GM12891 (cell line): ENCODE measurements at regions not wholly inside any gene's neighbourhood (a gene's known extent, or its start where the extent isn't known, plus 50 kb on each side); places are given as distances from the start of the nearest gene placed in this dataset.
"Not testable (repeated sequence)": the region's sequence is repeated elsewhere in the genome, so short reads cannot be mapped to it uniquely, and the experiment has no call there.

Source experiments
- DNase-seq: peaks from one replicate; pipeline ENCODE4 v3.0.0; 2011; ENCODE audit warnings: low spot score; ENCODE audit not compliant: insufficient read length
- FAIRE-seq: peaks from 2 replicates; lab custom pipeline; 2011; peaks lifted over from hg19 to GRCh38; lab: Jason Lieb, UNC
- PAX5 ChIP-seq: IDR thresholded peaks from 2 replicates; pipeline ENCODE4 v1.6.1; 2011; ENCODE audit warnings: low read length, moderate library complexity, mild to moderate bottlenecking; ENCODE audit not compliant: insufficient read depth, severe bottlenecking
- POLR2A ChIP-seq: IDR thresholded peaks from 2 replicates; pipeline ENCODE4 v1.6.1; 2011; ENCODE audit warnings: low read depth, low read length, control low read depth
- POLR2AphosphoS5 ChIP-seq: IDR thresholded peaks from 2 replicates; pipeline ENCODE4 v1.6.1; 2011; ENCODE audit warnings: low read depth, low read length, control low read depth
- POU2F2 ChIP-seq: IDR thresholded peaks from 2 replicates; pipeline ENCODE4 v1.6.1; 2011; ENCODE audit warnings: low read depth, mild to moderate bottlenecking, control low read depth, low read length, moderate library complexity
- SPI1 ChIP-seq: IDR thresholded peaks from 2 replicates; pipeline ENCODE4 v1.6.1; 2011; ENCODE audit warnings: low read depth, low read length, control low read depth
- TAF1 ChIP-seq: IDR thresholded peaks from 2 replicates; pipeline ENCODE4 v1.6.1; 2011; ENCODE audit warnings: low read depth, low read length, control low read depth

DNA sequence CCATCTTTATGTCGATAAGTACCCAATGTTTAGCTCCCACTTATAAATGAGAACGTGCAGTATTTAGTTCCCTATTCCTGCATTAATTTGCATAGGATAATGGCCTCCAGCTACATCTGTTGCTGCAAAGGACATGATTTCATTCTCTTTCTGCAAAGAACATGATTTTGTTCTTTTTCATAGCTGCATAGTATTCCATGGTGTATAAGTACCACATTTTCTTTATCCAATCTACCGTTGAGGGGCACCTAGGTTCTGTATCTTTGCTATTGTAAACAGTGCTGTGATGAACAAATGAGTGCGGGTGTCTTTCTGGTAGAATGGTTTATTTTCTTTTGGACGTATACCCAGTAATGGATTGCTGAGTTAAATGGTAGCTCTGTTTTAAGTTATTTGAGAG, 63.0 kb downstream of the HLX start:
- no peak for DNase-seq
- no peak for FAIRE-seq
- TF ChIP-seq SPI1, result no peak

- not testable (repeated sequence) for DNase-seq, FAIRE-seq
Measured at GRCh38 chr1:220942914-220943313, 63.7 kb downstream of the HLX start.

- DNase-seq (no peak), FAIRE-seq (no peak)
- TF ChIP-seq SPI1, result no peak
- TF ChIP-seq TAF1, result no peak
- TF ChIP-seq POLR2A, result no peak
- TF ChIP-seq PAX5, result no peak
- no peak for TF ChIP-seq POLR2AphosphoS5
Measured at GRCh38 chr1:220943319-220943996, 64.2 kb downstream of the HLX start.

DNA sequence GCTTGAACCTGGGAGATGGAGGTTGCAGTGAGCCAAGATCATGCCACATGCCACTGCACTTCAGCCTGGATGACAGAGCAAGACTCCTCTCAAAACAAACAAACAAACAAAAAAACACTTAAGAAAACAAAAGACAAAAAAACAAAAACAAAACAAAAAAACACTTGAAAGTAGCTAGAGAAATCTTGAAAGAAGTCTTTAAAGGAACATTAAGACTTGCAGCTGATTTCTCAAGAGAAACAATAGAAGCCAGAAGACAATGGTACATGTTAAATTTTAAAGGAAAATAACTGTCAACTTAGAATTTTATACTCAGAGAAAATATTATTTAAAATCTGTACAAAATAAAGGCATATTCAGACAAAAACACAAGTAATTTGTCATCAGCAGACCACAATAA, 71.3 kb downstream of the HLX start:
- TF ChIP-seq POU2F2 (no peak), TAF1 (no peak), SPI1 (no peak), POLR2AphosphoS5 (no peak), PAX5 (no peak), POLR2A (no peak)
- DNase-seq (no peak), FAIRE-seq (no peak)

- no peak for TF ChIP-seq PAX5
- no peak for TF ChIP-seq SPI1
- TF ChIP-seq POLR2A, result no peak
- no peak for TF ChIP-seq POLR2AphosphoS5
- TF ChIP-seq TAF1, result no peak
- TF ChIP-seq POU2F2, result no peak
- DNase-seq (no peak), FAIRE-seq (no peak)
Measured at GRCh38 chr1:220952961-220953643, 73.9 kb downstream of the HLX start.

DNA sequence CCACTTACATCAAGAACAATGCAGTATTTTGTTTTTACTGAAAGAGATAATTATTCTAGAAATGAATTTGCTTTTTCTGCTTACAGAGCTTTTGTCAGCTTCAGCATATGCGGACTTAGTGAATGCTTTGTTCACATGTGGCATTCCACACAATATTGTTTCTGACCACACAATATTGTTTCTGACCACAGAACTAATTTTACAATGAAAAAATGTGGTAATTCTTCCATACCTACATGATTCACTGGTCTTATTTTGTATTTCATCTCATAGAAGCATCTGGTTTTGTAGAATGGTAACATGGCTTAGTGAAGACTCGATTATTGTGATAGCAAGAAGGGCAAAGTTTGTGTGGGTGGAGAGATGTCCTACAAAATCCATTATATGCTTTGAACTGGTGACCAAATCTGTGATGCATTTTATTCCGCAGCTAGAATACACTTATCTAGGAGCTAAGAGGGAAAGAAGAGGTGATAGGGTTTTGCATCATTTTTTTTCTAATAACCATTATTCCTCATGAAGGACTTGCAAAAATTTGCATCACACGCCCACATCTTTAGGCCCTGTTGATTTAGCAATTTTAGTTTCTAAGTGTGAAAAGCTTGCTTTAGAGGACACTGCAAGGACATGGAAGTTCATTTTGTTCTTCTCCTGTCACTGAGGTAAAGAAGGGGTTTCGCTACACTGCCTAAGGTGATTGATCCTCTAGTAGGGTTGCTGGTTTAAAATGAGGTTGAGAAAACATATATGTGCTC, 75.3 kb downstream of the HLX start:
- FAIRE-seq (no peak), DNase-seq (no peak)
- TF ChIP-seq PAX5, result no peak
- no peak for TF ChIP-seq SPI1
- TF ChIP-seq POLR2AphosphoS5, result no peak
- TF ChIP-seq POU2F2, result no peak
- TF ChIP-seq POLR2A, result no peak
- TF ChIP-seq TAF1, result no peak

GRCh38 chr1:220955116-220955515, 75.9 kb downstream of the HLX start:
- TF ChIP-seq POU2F2 (no peak), PAX5 (no peak), POLR2AphosphoS5 (no peak), POLR2A (no peak), SPI1 (no peak)
- no peak for FAIRE-seq
- no peak for DNase-seq

GRCh38 chr1:220956501-220957232, 77.4 kb downstream of the HLX start:
- FAIRE-seq, result no peak
- no peak for TF ChIP-seq SPI1
- no peak for TF ChIP-seq POU2F2
- TF ChIP-seq PAX5, result no peak
- no peak for TF ChIP-seq POLR2A
- TF ChIP-seq POLR2AphosphoS5, result no peak
- no peak for TF ChIP-seq TAF1

DNA sequence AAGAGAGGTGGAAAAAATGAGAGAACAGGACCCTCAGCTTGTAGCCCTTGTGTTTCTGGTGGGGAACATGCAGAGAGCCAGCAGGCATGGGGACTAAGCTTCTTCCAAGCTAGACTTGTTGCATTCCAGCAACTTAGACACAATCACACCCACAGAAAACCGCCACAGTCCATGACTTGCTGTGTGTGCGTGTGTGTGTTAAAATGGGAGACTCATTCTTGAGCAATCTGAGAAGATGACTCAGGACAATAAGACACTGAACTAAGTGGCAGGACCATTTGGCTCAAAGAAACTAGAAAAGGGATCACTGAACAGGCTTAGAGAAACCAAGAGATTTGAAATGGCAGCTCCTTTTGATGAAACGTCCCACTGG, 78.0 kb downstream of the HLX start:
- DNase-seq (no peak), FAIRE-seq (no peak)
- no peak for TF ChIP-seq POLR2A
- TF ChIP-seq PAX5, result no peak
- no peak for TF ChIP-seq SPI1
- TF ChIP-seq TAF1, result no peak
- no peak for TF ChIP-seq POU2F2
- no peak for TF ChIP-seq POLR2AphosphoS5

More at GRCh38 chr1:220956501-220957232, 77.4 kb downstream of the HLX start:
- DNase-seq, result no peak
